Calu3 (cell line): ENCODE measurements at regions not wholly inside any gene's neighbourhood (a gene's known extent, or its start where the extent isn't known, plus 50 kb on each side); places are given as distances from the start of the nearest gene placed in this dataset.
A peak's percentile ranks its signal among the peaks of the same experiment; 100 is the strongest.

Experiments used
- BruUV-seq: library from RNA; stranded (reverse); fragments of 400-500 nt; replicated peaks from 2 replicates; lab custom pipeline; 2021; lab: Mats Ljungman, UMichigan
- CTCF ChIA-PET: fragments of 300-600 bp; sonication (Branson Sonifier 250); formaldehyde crosslinking; loops from one replicate; lab custom pipeline; 2022; ENCODE audit warnings: antibody characterized with exemption; lab: Charles Lee
- DNase-seq: peaks from one replicate; pipeline ENCODE4 v3.0.0; 2022
- H3K27ac Mint-ChIP-seq: one replicate; pipeline ENCODE4 v1.8.0; 2022; ENCODE audit warnings: mixed read lengths; ENCODE audit not compliant: unreplicated experiment
- H3K27me3 Mint-ChIP-seq: one replicate; pipeline ENCODE4 v1.8.0; 2022; ENCODE audit warnings: mixed read lengths; ENCODE audit not compliant: unreplicated experiment
- H3K36me3 Mint-ChIP-seq: one replicate; pipeline ENCODE4 v1.8.0; 2022; ENCODE audit warnings: mild to moderate bottlenecking, moderate library complexity, mixed read lengths; ENCODE audit not compliant: insufficient read depth, unreplicated experiment
- H3K4me1 Mint-ChIP-seq: one replicate; pipeline ENCODE4 v1.8.0; 2022; ENCODE audit warnings: mild to moderate bottlenecking, low read depth, mixed read lengths; ENCODE audit not compliant: unreplicated experiment
- H3K4me3 Mint-ChIP-seq: one replicate; pipeline ENCODE4 v1.8.0; 2022; ENCODE audit warnings: mild to moderate bottlenecking, low read depth, moderate library complexity, mixed read lengths; ENCODE audit not compliant: unreplicated experiment
- H3K9me3 Mint-ChIP-seq: one replicate; pipeline ENCODE4 v1.8.0; 2022; ENCODE audit warnings: low read depth, mixed read lengths; ENCODE audit not compliant: unreplicated experiment
- intact Hi-C: fragments of 100-400 bp; cut with micrococcal nuclease; formaldehyde crosslinking; loops from one replicate; pipeline ENCODE4 v1.10.0; 2022; ENCODE audit not compliant: unreplicated experiment
- TF ChIP-seq, protein P1 (sequence below): fragments of 200-600 bp; IDR thresholded peaks from one replicate; pipeline ENCODE4 v1.8.0; 2022; ENCODE audit warnings: antibody characterized with exemption; ENCODE audit not compliant: unreplicated experiment

- Mint-ChIP-seq H3K27me3 (no peaks in the 10 kb centered on the region), H3K36me3 (peaks cover 24% of the 10 kb centered on the region), H3K9me3 (no peaks in the 10 kb centered on the region), H3K4me3 (peak overlapping the region; percentile 21), H3K4me1 (peaks cover 46% of the 10 kb centered on the region), H3K27ac (peak overlapping the region; percentile 90)
- intact Hi-C loops: no loop called here
- no TSS peak for BruUV-seq
- TF ChIP-seq, protein P1, sequence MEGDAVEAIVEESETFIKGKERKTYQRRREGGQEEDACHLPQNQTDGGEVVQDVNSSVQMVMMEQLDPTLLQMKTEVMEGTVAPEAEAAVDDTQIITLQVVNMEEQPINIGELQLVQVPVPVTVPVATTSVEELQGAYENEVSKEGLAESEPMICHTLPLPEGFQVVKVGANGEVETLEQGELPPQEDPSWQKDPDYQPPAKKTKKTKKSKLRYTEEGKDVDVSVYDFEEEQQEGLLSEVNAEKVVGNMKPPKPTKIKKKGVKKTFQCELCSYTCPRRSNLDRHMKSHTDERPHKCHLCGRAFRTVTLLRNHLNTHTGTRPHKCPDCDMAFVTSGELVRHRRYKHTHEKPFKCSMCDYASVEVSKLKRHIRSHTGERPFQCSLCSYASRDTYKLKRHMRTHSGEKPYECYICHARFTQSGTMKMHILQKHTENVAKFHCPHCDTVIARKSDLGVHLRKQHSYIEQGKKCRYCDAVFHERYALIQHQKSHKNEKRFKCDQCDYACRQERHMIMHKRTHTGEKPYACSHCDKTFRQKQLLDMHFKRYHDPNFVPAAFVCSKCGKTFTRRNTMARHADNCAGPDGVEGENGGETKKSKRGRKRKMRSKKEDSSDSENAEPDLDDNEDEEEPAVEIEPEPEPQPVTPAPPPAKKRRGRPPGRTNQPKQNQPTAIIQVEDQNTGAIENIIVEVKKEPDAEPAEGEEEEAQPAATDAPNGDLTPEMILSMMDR: no peak
- CTCF ChIA-PET: interaction anchor here (1.0 kb wide), 1 partner anchor 29 kb away, joined by 3 read pairs; no protein-coding TSS in a partner anchor
- no peak for DNase-seq
Observed at GRCh38 chrX:42097486-42097885, 174.1 kb upstream of the CASK start.

GRCh38 chrX:42096265-42096920 is 173.0 kb upstream of the CASK start:
- Mint-ChIP-seq H3K27me3 (no peaks in the 10 kb centered on the region), H3K36me3 (peaks cover 24% of the 10 kb centered on the region), H3K27ac (peak overlapping the region; percentile 90), H3K9me3 (no peaks in the 10 kb centered on the region), H3K4me3 (peak overlapping the region; percentile 26), H3K4me1 (peaks cover 46% of the 10 kb centered on the region)
- peak; percentile 80 for DNase-seq
- intact Hi-C loops: no loop called here
- CTCF ChIA-PET: no interaction called here
- no TSS peak for BruUV-seq
- TF ChIP-seq, protein P1: no peak

GRCh38 chrX:42094218-42094617 is 170.9 kb upstream of the CASK start:
- Mint-ChIP-seq H3K27ac (peak overlapping the region; percentile 90), H3K27me3 (no peaks in the 10 kb centered on the region), H3K36me3 (peaks cover 24% of the 10 kb centered on the region), H3K4me3 (peak overlapping the region; percentile 27), H3K9me3 (no peaks in the 10 kb centered on the region), H3K4me1 (peaks cover 63% of the 10 kb centered on the region)
- intact Hi-C loops: loop anchor here (5.0 kb wide), 1 partner anchor 177 kb away; no protein-coding TSS in a partner anchor
- no peak for DNase-seq
- CTCF ChIA-PET: interaction anchor here (0.6 to 1.6 kb wide), 2 partner anchors 11 to 412 kb away, joined by 5 to 6 read pairs; no protein-coding TSS in a partner anchor
- no TSS peak for BruUV-seq
- TF ChIP-seq, protein P1: no peak

DNA sequence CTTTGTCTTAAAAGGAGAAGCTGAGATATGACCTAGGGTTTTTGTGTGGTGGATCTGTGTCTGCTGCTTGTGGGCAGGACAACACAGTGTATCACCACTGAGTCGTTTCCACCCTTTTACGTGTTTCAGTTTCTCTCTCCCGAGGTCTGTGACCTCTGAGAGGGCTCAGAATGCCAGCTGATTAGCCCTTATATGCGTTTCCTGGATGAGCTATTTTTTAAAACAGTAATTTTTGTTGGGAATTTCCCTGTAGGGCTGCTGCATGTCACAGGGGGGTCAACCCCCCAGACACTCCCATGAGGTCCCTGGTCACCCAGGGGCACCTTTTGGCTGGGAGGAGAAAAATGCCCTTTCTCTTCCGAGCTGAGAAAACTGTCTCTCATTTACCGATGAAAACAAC is 170.4 kb upstream of the CASK start:
- Mint-ChIP-seq H3K4me1 (peaks cover 66% of the 10 kb centered on the region), H3K27ac (peak overlapping the region; percentile 90), H3K9me3 (no peaks in the 10 kb centered on the region), H3K36me3 (peaks cover 24% of the 10 kb centered on the region), H3K4me3 (peak overlapping the region; percentile 27), H3K27me3 (no peaks in the 10 kb centered on the region)
- CTCF ChIA-PET: interaction anchor here (0.6 to 1.6 kb wide), 2 partner anchors 11 to 125 kb away, joined by 6 to 7 read pairs; no protein-coding TSS in a partner anchor
- DNase-seq: peak; percentile 30
- TF ChIP-seq, protein P1: no peak
- intact Hi-C loops: loop anchor here (5.0 kb wide), 1 partner anchor 176 kb away; no protein-coding TSS in a partner anchor
- BruUV-seq: no TSS peak
